GM21529 (cell line): ENCODE measurements at regions not wholly inside any gene's neighbourhood (a gene's known extent, or its start where the extent isn't known, plus 50 kb on each side); places are given as distances from the start of the nearest gene placed in this dataset.
"Not testable (repeated sequence)": the region's sequence is repeated elsewhere in the genome, so short reads cannot be mapped to it uniquely, and the experiment has no call there.

ENCODE experiments used
- ATAC-seq: cut with Tn5 transposase; IDR thresholded peaks from one replicate; pipeline ENCODE4 v1.9.1; 2021; ENCODE audit not compliant: unreplicated experiment

- no peak for ATAC-seq
Observed at GRCh38 chr3:30418443-30418842, 188.0 kb upstream of the TGFBR2 start.

GRCh38 chr3:30421266-30421665 lies 185.1 kb upstream of the TGFBR2 start:
- no peak for ATAC-seq

GRCh38 chr3:30426293-30426993 lies 180.0 kb upstream of the TGFBR2 start:
- no peak for ATAC-seq

- no peak for ATAC-seq
Observed at GRCh38 chr3:30428251-30428650, 178.2 kb upstream of the TGFBR2 start.

GRCh38 chr3:30435861-30436331 lies 170.5 kb upstream of the TGFBR2 start:
- ATAC-seq: no peak

- no peak for ATAC-seq
Observed at GRCh38 chr3:30437171-30437601, 169.2 kb upstream of the TGFBR2 start.

GRCh38 chr3:30438126-30438525 lies 168.3 kb upstream of the TGFBR2 start:
- no peak for ATAC-seq

GRCh38 chr3:30439451-30440053 lies 166.8 kb upstream of the TGFBR2 start:
- ATAC-seq: no peak

GRCh38 chr3:30440147-30440604 lies 166.2 kb upstream of the TGFBR2 start:
- ATAC-seq: no peak

GRCh38 chr3:30440880-30441279 lies 165.5 kb upstream of the TGFBR2 start:
- ATAC-seq: no peak

GRCh38 chr3:30443756-30444673 lies 162.4 kb upstream of the TGFBR2 start:
- ATAC-seq: no peak

- ATAC-seq: no peak
Observed at GRCh38 chr3:30448450-30449289, 157.7 kb upstream of the TGFBR2 start.

GRCh38 chr3:30449290-30449632 lies 157.1 kb upstream of the TGFBR2 start:
- no peak for ATAC-seq

- ATAC-seq: no peak
Observed at GRCh38 chr3:30452446-30452845, 154.0 kb upstream of the TGFBR2 start.

GRCh38 chr3:30453360-30454039 lies 152.9 kb upstream of the TGFBR2 start:
- ATAC-seq: no peak

GRCh38 chr3:30454636-30455035 lies 151.8 kb upstream of the TGFBR2 start:
- ATAC-seq: no peak

- ATAC-seq: not testable (repeated sequence)
Observed at GRCh38 chr3:30455112-30455511, 151.3 kb upstream of the TGFBR2 start.

- no peak for ATAC-seq
Observed at GRCh38 chr3:30455840-30456239, 150.6 kb upstream of the TGFBR2 start.

GRCh38 chr3:30456264-30456663 lies 150.1 kb upstream of the TGFBR2 start:
- ATAC-seq: no peak

- no peak for ATAC-seq
Observed at GRCh38 chr3:30457081-30457480, 149.3 kb upstream of the TGFBR2 start.
